A172 (cell line): ENCODE measurements at regions not wholly inside any gene's neighbourhood (a gene's known extent, or its start where the extent isn't known, plus 50 kb on each side); places are given as distances from the start of the nearest gene placed in this dataset.
A peak's percentile ranks its signal among the peaks of the same experiment; 100 is the strongest.

ENCODE experiments used
- DNase-seq: peaks from one replicate; pipeline ENCODE4 v3.0.0-alpha.2; 2015; ENCODE audit warnings: low spot score

- no peak for DNase-seq
Observed at GRCh38 chr16:6068063-6068462, 970.5 kb upstream of the EEF2KMT start.

- no peak for DNase-seq
Observed at GRCh38 chr16:6066652-6067051, 969.1 kb upstream of the EEF2KMT start.

GRCh38 chr16:6063526-6063925 lies 965.9 kb upstream of the EEF2KMT start:
- DNase-seq = no peak

- no peak for DNase-seq
Observed at GRCh38 chr16:6059671-6060070, 962.1 kb upstream of the EEF2KMT start.

GRCh38 chr16:6057821-6058220 lies 960.2 kb upstream of the EEF2KMT start:
- DNase-seq = no peak

GRCh38 chr16:6048017-6048416 lies 950.4 kb upstream of the EEF2KMT start:
- DNase-seq = no peak

- DNase-seq = no peak
Observed at GRCh38 chr16:6047325-6047724, 949.7 kb upstream of the EEF2KMT start.

GRCh38 chr16:6038941-6039645 lies 941.5 kb upstream of the EEF2KMT start:
- DNase-seq = no peak

GRCh38 chr16:6035161-6035560 lies 937.6 kb upstream of the EEF2KMT start:
- no peak for DNase-seq

GRCh38 chr16:6034511-6034910 lies 936.9 kb upstream of the EEF2KMT start:
- DNase-seq = no peak

GRCh38 chr16:6032438-6032837 lies 934.8 kb upstream of the EEF2KMT start:
- no peak for DNase-seq

- DNase-seq = no peak
Observed at GRCh38 chr16:6031567-6031966, 934.0 kb upstream of the EEF2KMT start.

GRCh38 chr16:6031102-6031501 lies 933.5 kb upstream of the EEF2KMT start:
- no peak for DNase-seq

GRCh38 chr16:6027733-6028132 lies 930.1 kb upstream of the EEF2KMT start:
- no peak for DNase-seq

- DNase-seq = no peak
Observed at GRCh38 chr16:6023449-6023848, 925.9 kb upstream of the EEF2KMT start.

- DNase-seq = no peak
Observed at GRCh38 chr16:6021276-6021943, 923.8 kb upstream of the EEF2KMT start.

- no peak for DNase-seq
Observed at GRCh38 chr16:6020162-6020985, 922.8 kb upstream of the EEF2KMT start.

- DNase-seq = no peak
Observed at GRCh38 chr16:6019490-6019991, 921.9 kb upstream of the EEF2KMT start.

- no peak for DNase-seq
Observed at GRCh38 chr16:6018848-6019489, 921.4 kb upstream of the EEF2KMT start.

GRCh38 chr16:6016530-6017184 lies 919.1 kb upstream of the EEF2KMT start:
- DNase-seq = peak; percentile 33

GRCh38 chr16:6012716-6013115 lies 915.1 kb upstream of the EEF2KMT start:
- no peak for DNase-seq
